ENCODE measurements at regions not wholly inside any gene's neighbourhood (a gene's known extent, or its start where the extent isn't known, plus 50 kb on each side); places are given as distances from the start of the nearest gene placed in this dataset.

GRCh38 chr13:32961724-32962123, 54.5 kb upstream of the KL start:
- no peaks in the 10 kb centered on the region for H3K9me3 Mint-ChIP-seq
- no peaks in the 10 kb centered on the region for H3K4me1 Mint-ChIP-seq
- H3K36me3 Mint-ChIP-seq, result no peaks in the 10 kb centered on the region
- peaks cover 1% of the 10 kb centered on the region for H3K27me3 Mint-ChIP-seq
- H3K4me3 Mint-ChIP-seq, result no peak overlapping the region
- no peak overlapping the region for H3K27ac Mint-ChIP-seq

DNA sequence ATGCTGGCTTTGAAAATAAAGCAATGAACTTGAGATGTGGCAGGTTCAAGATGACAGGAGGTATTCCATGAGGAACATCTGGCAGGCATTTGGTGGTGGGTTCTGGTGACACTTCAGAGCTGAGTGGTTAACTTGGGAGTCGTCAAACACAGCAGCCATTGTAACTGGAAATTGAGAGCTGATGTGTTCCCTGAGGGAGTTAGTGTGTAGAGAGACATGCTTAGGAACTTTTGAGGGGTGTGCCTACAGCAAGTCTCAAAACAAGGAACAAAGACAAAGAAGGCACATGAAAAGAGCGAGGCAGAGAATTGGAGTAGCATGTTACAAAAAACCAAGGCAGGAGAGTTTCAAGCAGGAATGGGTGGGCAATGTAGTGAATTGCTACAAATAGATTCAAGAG, 53.9 kb upstream of the KL start:
- no peaks in the 10 kb centered on the region for H3K4me1 Mint-ChIP-seq
- H3K27ac Mint-ChIP-seq, result no peak overlapping the region
- no peaks in the 10 kb centered on the region for H3K36me3 Mint-ChIP-seq
- peaks cover 1% of the 10 kb centered on the region for H3K27me3 Mint-ChIP-seq
- no peak overlapping the region for H3K4me3 Mint-ChIP-seq
- H3K9me3 Mint-ChIP-seq, result no peaks in the 10 kb centered on the region

DNA sequence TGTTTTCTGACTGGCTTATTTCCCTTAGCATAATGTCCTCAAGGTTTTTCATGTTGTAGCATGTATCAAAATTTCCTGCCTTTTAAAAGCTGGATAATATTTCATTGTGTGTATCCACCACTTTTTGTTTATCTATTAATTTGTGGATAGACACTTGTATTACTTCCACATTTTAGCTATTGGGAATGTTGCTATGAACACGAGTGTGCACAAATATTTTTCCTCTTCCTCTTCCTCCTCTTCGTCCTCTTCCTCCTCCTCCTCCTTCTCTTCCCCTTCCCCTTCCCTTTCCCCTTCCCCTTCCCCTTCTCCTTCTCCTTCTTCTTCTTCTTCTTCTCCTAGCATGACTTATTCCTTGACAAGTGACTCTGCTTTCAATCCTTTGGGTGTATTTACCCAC, 51.2 kb upstream of the KL start:
- no peak overlapping the region for H3K4me3 Mint-ChIP-seq
- H3K9me3 Mint-ChIP-seq, result no peaks in the 10 kb centered on the region
- peaks cover 3% of the 10 kb centered on the region for H3K27me3 Mint-ChIP-seq
- H3K4me1 Mint-ChIP-seq, result no peaks in the 10 kb centered on the region
- no peaks in the 10 kb centered on the region for H3K36me3 Mint-ChIP-seq
- no peak overlapping the region for H3K27ac Mint-ChIP-seq
